ENCODE measurements at regions not wholly inside any gene's neighbourhood (a gene's known extent, or its start where the extent isn't known, plus 50 kb on each side); places are given as distances from the start of the nearest gene placed in this dataset.

GRCh38 chr20:24370911-24371695 lies 98.3 kb upstream of the SYNDIG1 start:
- no peaks in the 10 kb centered on the region for H3K9me3 ChIP-seq
- no peak for ATAC-seq
- no peak overlapping the region for H3K4me3 ChIP-seq
- 94% methylated on average over 7 of the region's 7 CpGs for WGBS, 2 donors
- no peak for DNase-seq
- H3K27ac ChIP-seq: no peak overlapping the region
- no peaks in the 10 kb centered on the region for H3K4me1 ChIP-seq
- H3K36me3 ChIP-seq: no peaks in the 10 kb centered on the region
- H3K27me3 ChIP-seq: peaks cover 0 to 6% (median 0%) of the 10 kb centered on the region in 7 donors
- no peak for TF ChIP-seq CTCF (IDR thresholded peaks at IDR 0.05)
- intact Hi-C loops (cut with DNase I): no loop called here

- H3K4me1 ChIP-seq: no peaks in the 10 kb centered on the region
- DNase-seq (no peak), ATAC-seq (no peak)
- no peaks in the 10 kb centered on the region for H3K9me3 ChIP-seq
- H3K36me3 ChIP-seq: no peaks in the 10 kb centered on the region
- H3K27me3 ChIP-seq: peaks cover 0 to 6% (median 0%) of the 10 kb centered on the region in 7 donors
- TF ChIP-seq CTCF (IDR thresholded peaks at IDR 0.05): no peak
- WGBS, 2 donors: 85 to 88% methylated on average over 6 of the region's 6 CpGs
- no peak overlapping the region for H3K4me3 ChIP-seq
- intact Hi-C loops (cut with DNase I): no loop called here
- no peak overlapping the region for H3K27ac ChIP-seq
Measured at GRCh38 chr20:24370249-24370648, 99.2 kb upstream of the SYNDIG1 start.

GRCh38 chr20:24368253-24368652 lies 101.2 kb upstream of the SYNDIG1 start:
- Histone ChIP-seq H3K36me3 (no peaks in the 10 kb centered on the region), H3K4me1 (no peaks in the 10 kb centered on the region), H3K9me3 (no peaks in the 10 kb centered on the region), H3K27ac (no peak overlapping the region), H3K4me3 (no peak overlapping the region), H3K27me3 (peaks cover 0 to 6% (median 0%) of the 10 kb centered on the region in 7 donors)
- intact Hi-C loops (cut with DNase I): loop anchor here in 1 of 10 donors (10.0 kb wide), 1 partner anchor 67 kb away; no protein-coding TSS in a partner anchor
- TF ChIP-seq CTCF (IDR thresholded peaks at IDR 0.05): no peak
- WGBS, 2 donors: 87% methylated on average over 4 of the region's 4 CpGs
- ATAC-seq: no peak
- DNase-seq: no peak

GRCh38 chr20:24366336-24367004 lies 103.0 kb upstream of the SYNDIG1 start:
- no peaks in the 10 kb centered on the region for H3K36me3 ChIP-seq
- TF ChIP-seq CTCF (IDR thresholded peaks at IDR 0.05): no peak
- DNase-seq: no peak
- H3K4me1 ChIP-seq: no peaks in the 10 kb centered on the region
- peaks cover 0 to 13% (median 7%) of the 10 kb centered on the region in 11 donors for H3K9me3 ChIP-seq
- H3K4me3 ChIP-seq: no peak overlapping the region
- WGBS, 2 donors: 89 to 91% methylated on average over 16 of the region's 16 CpGs
- no peak overlapping the region for H3K27ac ChIP-seq
- peaks cover 0 to 6% (median 0%) of the 10 kb centered on the region in 7 donors for H3K27me3 ChIP-seq
- intact Hi-C loops (cut with DNase I): loop anchor here in 1 of 10 donors (10.0 kb wide), 1 partner anchor 68 kb away; no protein-coding TSS in a partner anchor
- ATAC-seq: no peak

All from heart right ventricle (tissue), 16 donors.